ENCODE measurements at regions not wholly inside any gene's neighbourhood (a gene's known extent, or its start where the extent isn't known, plus 50 kb on each side); places are given as distances from the start of the nearest gene placed in this dataset.
"Not testable (repeated sequence)": the region's sequence is repeated elsewhere in the genome, so short reads cannot be mapped to it uniquely, and the experiment has no call there.

GRCh38 chr2:198518935-198519334, 714.5 kb downstream of the PLCL1 start (continued):
- no peak for TF ChIP-seq ATF2 (CRISPR knock-in tag; IDR thresholded peaks at IDR 0.05; ENCODE audit: borderline replicate concordance, low read depth)
- no peak for TF ChIP-seq NR2C2 (CRISPR knock-in tag; IDR thresholded peaks at IDR 0.05)
- no peak for TF ChIP-seq ZSCAN18 (CRISPR knock-in tag; IDR thresholded peaks at IDR 0.05)
- TF ChIP-seq NR1H2 (CRISPR knock-in tag; IDR thresholded peaks at IDR 0.05): no peak

- Mint-ChIP-seq H3K27me3 (ENCODE audit: low read depth) (no peaks in the 10 kb centered on the region), H3K4me1 (no peaks in the 10 kb centered on the region), H3K36me3 (no peaks in the 10 kb centered on the region), H3K27ac (no peak overlapping the region), H3K9me3 (no peaks in the 10 kb centered on the region), H3K4me3 (no peak overlapping the region)
- ATAC-seq (no peak), DNase-seq (ENCODE audit: low spot score) (no peak)
- POLR2A ChIA-PET: no interaction called here
- CTCF ChIA-PET: no interaction called here
- TF ChIP-seq NFATC4 (CRISPR knock-in tag; IDR thresholded peaks at IDR 0.05): no peak
- no peak for TF ChIP-seq USF2 (CRISPR knock-in tag; IDR thresholded peaks at IDR 0.05)
- no peak for TF ChIP-seq ATF6 (CRISPR knock-in tag; IDR thresholded peaks at IDR 0.05)
These were observed 713.6 kb downstream of the PLCL1 start for GRCh38 chr2:198517976-198518375.

GRCh38 chr2:198508610-198509009, 704.2 kb downstream of the PLCL1 start:
- DNase-seq (ENCODE audit: low spot score); H3K9me3 Mint-ChIP-seq; H3K4me1 Mint-ChIP-seq; H3K27ac Mint-ChIP-seq; H3K36me3 Mint-ChIP-seq; ATAC-seq; H3K4me3 Mint-ChIP-seq; H3K27me3 Mint-ChIP-seq (ENCODE audit: low read depth); POLR2A ChIA-PET; CTCF ChIA-PET: not testable (repeated sequence)

- H3K4me1 Mint-ChIP-seq: peaks cover 35% of the 10 kb centered on the region
- no peak for TF ChIP-seq ZSCAN18 (CRISPR knock-in tag; IDR thresholded peaks at IDR 0.05)
- no peak for TF ChIP-seq ZNF317 (CRISPR knock-in tag; IDR thresholded peaks at IDR 0.05; ENCODE audit: borderline replicate concordance, low read depth)
- no peak for TF ChIP-seq E2F5 (CRISPR knock-in tag; IDR thresholded peaks at IDR 0.05)
- no peak for TF ChIP-seq PREB (CRISPR knock-in tag; IDR thresholded peaks at IDR 0.05; ENCODE audit: borderline replicate concordance)
- TF ChIP-seq ZNF219 (CRISPR knock-in tag; IDR thresholded peaks at IDR 0.05; ENCODE audit: borderline replicate concordance): no peak
- TF ChIP-seq ERG (CRISPR knock-in tag; IDR thresholded peaks at IDR 0.05): no peak
- TF ChIP-seq CBFB (CRISPR knock-in tag; IDR thresholded peaks at IDR 0.05; ENCODE audit: low read depth): no peak
- TF ChIP-seq CREM (CRISPR knock-in tag; IDR thresholded peaks at IDR 0.05): no peak
- no peak for TF ChIP-seq ZNF281 (CRISPR knock-in tag; IDR thresholded peaks at IDR 0.05)
- TF ChIP-seq MXD4 (CRISPR knock-in tag; IDR thresholded peaks at IDR 0.05; ENCODE audit: borderline replicate concordance): no peak
These were observed 695.1 kb downstream of the PLCL1 start for GRCh38 chr2:198499539-198499938.

More at GRCh38 chr2:198499539-198499938, 695.1 kb downstream of the PLCL1 start:
- no peaks in the 10 kb centered on the region for H3K27me3 Mint-ChIP-seq (ENCODE audit: low read depth)
- no peak for DNase-seq (ENCODE audit: low spot score)
- H3K9me3 Mint-ChIP-seq: no peaks in the 10 kb centered on the region
- CTCF ChIA-PET: interaction anchor here (0.9 kb wide), 1 partner anchor 158 kb away, joined by 3 read pairs; no protein-coding TSS in a partner anchor
- H3K36me3 Mint-ChIP-seq: no peaks in the 10 kb centered on the region
- peak; percentile 52 for ATAC-seq
- peak overlapping the region; percentile 52; the same call in 1 of the 2 replicates for H3K27ac Mint-ChIP-seq
- POLR2A ChIA-PET: no interaction called here
- H3K4me3 Mint-ChIP-seq: no peak overlapping the region

Measured in WTC11 (cell line).